Limb (tissue), 2 donors: ENCODE measurements at regions not wholly inside any gene's neighbourhood (a gene's known extent, or its start where the extent isn't known, plus 50 kb on each side); places are given as distances from the start of the nearest gene placed in this dataset.
A peak's percentile ranks its signal among the peaks of the same experiment; 100 is the strongest.

Source experiments
- DNase-seq, 2 donors: peaks; one replicate each; pipeline ENCODE4 v3.0.0-alpha.2; 2016; ENCODE audit errors: extremely low spot score in 2 of 2

DNA sequence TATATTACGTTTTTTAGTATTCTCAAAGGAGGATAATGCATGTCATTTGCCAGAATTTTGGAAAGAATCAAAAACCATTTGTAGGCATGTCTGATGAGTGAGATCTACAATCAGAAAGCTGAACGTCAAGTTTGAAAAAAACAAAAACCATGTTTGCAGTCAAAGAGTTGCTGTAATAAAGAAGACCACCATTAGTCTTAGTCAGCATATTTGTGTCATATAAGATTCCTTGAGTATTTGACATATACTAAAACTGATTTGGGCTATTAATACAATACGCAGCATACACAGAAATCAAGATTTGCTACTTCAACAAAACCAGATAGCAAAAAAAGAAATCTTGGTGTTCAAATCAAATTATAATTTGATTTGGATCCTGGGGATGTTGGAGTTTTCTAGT, 247.5 kb downstream of the SAMD5 start:
- no peak for DNase-seq

DNA sequence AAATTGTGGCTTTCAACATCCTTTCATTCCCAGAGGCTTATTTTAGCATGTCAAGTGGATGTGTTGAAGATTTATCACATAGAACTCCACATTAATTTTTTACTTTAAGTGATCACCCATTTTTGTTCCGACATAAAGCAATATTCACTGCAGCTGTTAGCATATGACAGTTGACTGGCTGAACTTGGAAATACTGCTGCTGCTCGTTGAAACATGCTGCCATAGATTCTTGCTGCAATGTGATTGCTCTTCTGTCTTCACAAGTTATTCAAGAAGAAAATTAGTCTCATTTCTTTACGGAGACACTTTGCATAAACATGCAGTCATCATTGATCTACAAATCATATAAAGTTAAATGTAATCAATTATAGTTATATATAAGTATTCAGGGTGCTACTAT, 248.4 kb downstream of the SAMD5 start:
- no peak for DNase-seq

DNA sequence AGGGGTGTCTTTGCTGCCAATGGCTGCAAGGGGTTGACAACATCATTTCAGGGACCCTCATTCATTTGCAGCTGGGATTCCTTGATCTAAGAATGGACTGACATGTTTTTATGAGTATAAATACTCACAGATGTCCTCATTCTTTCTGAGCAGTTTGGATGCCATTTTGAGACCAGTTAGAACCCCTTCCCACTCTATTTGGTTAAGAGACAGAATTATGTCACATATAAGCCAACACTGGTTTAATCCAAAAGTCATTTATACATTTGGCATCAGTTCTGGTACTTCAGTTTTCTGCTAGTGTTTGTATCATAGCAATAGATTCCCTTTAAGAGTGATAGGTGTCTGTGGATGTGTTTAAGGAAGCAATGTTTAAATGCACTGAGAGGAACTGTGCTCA, 248.8 kb downstream of the SAMD5 start:
- no peak for DNase-seq

DNA sequence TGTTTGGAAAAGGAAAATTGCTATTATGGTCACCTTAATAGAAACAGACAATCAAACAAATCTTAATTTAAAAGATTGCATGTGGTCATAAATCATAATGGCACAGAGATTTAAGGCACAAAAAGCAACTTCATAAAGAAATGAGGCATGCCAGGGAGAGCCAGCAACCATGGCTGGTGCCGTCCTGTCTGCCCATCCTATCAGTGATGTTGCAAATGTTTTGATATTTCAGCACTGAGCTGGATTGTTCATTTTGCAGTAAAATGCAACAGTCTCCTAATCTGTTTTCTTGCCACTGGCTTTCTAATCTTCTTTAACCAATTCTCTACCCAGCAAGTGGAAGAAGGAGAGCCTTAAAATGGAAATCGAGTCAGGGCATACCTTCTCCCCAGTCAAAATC, 249.8 kb downstream of the SAMD5 start:
- no peak for DNase-seq

DNA sequence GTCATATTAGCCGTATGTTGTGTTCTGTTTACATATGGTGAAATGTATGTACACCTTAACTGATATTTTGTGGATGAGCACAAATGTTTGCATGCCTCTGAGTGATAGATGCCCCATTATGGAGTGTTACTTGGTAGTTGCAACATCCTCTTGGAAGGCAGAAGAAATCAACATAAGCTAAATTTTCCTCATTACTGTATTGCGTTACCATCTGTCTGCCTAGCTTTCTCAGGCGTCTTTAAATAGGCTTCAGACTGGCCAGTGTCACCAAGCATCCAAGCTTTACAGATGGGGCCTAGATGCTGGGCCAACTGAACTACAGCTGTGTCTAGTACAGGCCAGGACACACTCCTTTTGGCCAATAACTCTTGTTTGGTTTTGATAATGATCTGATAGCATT, 250.6 kb downstream of the SAMD5 start:
- DNase-seq = no peak

DNA sequence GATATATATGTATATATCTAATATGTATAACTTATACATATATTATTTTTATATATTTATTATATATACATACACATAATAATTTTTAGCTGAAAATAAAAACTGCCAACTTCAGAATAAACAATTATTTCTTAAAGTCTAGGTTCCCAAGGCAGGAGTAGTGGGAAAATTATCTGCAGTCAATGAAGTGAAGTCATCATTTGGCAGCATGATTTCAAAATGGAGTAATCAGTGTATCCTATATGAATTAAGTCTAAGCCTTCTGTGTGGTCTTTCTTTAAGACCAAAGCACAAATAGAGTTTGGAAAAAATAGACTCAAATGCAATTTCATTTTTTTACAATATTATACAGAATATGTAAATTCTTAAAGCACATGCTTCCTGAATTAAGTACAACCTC, 251.0 kb downstream of the SAMD5 start:
- no peak for DNase-seq

DNA sequence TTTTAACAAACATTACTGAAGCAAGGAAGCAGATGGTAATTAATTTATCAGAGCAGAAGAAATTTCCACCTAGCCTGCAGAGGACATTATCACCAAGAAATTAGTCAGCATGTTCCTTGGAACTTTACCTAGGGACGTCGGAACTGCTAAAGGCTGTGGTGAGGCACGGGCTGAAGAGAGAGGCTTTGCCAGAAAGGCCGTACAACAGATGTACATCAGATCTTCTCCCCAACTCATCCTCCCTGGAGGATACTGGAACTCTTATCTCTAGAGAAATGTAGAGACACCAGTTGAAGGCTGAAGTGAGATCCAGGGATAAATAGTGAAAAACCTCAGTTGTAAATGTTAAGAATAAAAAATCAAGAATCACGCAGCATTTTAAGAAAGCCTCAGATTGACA, 257.1 kb downstream of the SAMD5 start:
- no peak for DNase-seq

DNA sequence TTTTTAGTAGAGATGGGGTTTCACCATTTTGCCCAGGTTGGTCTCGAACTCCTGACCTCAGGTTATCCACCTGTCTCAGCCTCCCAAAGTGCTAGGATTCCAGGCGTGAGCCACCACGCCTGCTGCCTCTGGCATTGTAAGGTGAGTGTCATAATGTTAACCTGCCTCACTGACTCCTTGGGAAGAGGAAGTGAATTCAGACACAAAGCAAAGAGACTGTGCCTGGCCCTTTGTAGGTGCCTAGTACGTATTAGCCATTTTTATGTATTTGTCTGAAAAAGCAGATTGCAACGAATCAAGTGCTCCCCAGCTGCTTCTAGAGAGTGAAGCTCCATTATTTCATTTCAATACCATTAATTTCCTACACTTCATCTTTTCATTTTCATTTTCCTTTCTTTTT, 260.5 kb downstream of the SAMD5 start:
- DNase-seq = no peak

DNA sequence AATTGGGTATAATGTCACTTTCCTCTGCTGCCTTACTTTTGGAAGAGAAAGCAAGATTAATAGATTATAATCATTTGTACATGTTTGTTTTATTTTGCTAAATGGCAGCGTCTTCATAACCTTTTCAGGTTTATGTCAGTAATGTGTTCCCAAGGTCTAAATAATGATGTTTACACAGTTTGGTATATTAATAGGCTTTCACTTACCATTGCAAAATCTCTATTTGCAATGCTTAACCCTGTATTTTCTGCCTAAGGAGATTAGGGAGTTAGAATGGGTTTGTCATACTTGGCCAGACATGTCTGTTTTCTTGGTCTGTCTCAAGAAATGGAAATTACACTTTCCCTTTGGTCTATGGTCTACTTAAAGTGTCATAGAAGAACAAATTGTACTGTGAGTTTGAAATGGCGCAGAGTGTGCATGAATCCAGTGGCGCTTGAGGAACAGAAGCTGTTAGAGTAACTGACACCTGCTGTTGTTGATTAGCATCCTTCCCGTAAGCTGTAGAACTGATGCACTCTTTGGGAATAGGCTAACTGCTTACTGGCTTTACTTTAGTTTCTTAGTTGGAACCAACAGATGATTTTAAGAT, 261.1 kb downstream of the SAMD5 start:
- no peak for DNase-seq

DNA sequence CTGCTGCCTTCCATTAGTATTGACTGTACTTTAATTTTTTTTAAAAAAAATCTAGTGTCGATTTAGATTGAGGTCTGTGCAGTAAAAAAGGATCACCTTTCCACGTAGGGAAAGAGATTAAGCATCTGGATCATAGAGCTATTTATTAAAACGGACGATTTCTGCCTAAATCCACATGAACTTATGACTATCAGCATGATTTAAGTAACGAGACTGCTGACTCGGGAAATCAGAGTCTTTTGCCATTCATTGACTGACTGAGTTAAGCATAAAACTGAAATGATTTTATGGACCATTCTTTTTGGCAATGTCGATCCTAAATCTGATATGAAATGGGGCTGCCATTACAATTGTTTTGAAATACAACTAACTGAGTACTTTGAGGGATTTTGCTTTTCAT, 261.7 kb downstream of the SAMD5 start:
- no peak for DNase-seq

DNA sequence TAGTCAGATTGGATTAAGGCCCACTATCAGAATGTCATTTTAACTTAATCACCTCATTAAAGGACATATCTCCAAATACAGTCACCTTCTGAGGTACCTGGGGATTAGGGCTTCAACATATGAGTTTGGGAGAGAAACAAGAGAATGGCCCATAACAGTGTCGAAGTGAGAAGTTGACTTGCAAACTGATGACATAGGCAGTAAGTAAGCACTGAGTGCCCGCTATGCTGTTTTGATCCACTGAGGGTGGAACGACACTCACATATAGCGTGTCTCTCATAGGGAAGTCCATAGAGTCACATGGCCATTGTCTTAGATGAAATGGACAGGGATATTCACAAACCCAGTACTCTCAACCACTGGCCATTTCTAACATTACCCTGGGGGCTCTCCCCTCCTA, 264.2 kb downstream of the SAMD5 start:
- DNase-seq = no peak

DNA sequence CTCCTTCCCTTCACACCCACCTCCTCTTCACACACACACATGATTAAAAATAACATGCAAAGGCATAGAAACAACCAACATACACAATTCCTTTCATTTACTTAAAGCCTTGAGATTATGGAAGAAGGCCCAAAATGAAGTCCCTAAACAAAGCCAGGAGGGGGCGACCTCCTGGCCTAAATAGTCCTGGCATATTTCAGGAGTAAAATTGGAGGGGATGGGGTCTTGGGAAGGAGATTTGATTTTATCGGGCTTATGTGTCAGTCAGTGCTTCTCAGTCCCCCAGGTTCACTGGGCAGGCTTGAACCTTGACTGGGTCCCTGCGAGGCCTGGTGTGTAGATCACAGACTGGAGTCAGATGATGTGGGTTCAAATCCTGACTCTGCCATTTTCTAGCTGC, 266.4 kb downstream of the SAMD5 start:
- DNase-seq = no peak

DNA sequence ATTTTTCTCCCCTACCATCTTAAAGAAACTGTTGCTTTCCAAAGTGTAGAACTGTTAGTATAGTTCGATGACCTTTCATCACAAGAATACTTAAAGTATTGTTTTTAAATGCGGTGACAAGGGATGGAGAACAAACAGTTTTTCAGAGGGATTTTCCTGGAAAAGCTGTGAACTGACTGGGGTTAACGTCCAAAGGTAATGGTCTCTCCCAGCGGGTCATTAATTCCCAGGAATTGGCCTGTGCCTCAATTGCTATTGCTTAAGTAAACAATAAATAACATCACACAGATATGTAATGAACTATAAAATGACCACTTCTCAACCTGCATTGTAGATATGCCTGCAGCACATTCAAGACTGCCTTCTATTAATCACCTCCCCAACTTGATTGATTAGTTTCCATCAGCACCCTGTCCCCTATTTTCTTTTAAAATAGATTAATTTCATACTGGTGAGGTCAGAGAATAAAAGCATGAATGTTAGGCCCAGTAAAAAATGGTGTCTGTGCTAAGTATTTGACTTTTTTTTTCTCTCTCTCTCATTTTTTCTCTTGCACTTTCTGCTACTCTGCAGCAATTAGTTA, 268.2 kb downstream of the SAMD5 start:
- DNase-seq = no peak

DNA sequence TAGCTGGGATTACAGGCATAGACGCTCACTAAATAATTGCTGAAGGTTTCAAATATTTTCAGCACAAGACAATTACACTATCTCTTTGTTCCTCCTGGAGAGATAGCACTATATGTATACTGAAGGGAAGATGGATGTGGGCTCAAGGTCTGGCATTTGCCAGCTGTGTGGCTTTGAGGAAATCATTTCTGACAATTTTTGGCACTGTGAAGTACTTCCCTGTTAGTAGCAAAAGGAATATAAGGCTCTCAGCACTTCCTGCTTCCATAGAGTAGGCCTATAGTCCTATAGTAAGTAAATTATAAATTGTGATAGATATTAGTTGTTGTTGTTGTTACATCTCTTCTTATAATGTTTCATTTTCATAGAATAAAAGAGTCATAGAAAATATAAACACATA, 271.1 kb downstream of the SAMD5 start:
- no peak for DNase-seq

DNA sequence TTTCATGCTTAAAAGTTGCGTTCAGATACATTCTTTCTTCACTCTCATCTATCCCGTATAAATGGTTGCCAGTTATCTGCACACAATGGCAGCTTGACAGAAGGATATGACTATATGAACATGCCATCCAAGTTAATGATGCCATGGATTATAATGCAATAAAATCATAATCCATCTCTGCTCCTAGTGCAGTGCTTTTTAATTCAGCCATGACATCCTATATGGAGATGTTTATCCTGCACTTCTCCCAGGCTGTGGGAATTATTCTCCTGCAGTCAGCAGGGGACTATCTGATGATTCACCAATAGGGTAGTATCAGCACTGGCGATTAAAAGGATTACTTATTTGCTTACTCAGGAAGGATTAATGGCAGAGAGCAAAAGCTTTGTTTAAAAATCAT, 273.8 kb downstream of the SAMD5 start:
- DNase-seq = no peak

DNA sequence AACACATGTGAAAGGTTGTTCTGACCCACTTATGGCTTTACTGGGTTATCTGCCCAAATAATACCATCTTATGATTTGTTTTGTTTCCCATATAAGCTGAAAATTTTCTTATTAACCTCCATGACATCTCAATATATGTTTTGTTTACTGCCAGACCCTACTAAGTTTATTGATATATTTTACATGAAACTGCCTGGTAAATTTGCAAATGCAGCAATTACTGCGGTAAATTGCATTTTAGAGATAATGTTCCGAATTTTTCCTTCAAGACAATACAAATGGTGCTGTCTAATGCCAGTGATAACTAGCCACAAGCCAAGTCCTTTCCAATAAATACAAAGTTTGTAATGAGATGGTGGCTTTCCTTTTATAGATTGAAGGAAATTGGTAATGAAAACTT, 275.9 kb downstream of the SAMD5 start:
- no peak for DNase-seq

DNA sequence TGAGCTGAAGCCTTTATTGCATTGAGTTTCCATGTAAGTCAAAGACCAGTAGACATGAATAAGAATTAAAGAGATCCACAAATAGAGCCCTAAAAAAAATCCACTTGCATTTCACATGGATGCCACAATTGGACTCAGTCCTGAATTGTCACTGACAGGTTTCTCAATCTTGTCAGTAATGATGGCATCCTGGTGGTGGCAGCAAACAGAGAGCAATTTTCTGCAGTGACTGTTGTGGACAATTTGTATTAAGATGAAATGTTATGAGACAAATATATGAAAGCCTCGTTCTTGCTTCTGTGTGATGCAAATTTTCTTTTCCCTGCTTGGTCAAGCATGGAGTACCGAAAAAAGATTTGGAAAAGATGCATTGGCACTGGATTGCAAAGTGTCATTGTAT, 278.9 kb downstream of the SAMD5 start:
- DNase-seq = no peak

DNA sequence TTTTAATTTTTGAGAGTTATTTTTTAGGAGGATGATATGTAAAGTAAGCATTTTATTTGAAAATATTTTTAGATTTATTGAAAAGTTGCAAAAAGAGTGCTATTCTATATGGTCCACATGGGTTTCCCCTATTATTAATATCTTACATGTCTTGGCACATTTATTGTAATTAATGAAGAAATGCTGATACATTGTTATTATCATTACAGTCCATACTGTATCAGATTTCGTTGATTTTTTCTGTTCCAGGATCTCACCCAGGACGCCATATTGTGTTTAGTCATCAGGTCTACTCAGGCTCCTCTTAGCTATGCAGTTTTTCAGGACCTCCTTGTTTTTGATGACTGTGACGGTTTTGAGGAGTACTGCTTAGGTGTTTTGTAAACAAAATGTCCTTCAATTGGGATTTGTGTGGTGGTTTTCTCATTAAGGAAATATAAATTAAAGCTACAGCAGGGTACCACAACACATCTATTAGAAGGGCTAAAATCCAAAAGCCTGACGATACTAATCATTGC, 281.0 kb downstream of the SAMD5 start:
- no peak for DNase-seq

DNA sequence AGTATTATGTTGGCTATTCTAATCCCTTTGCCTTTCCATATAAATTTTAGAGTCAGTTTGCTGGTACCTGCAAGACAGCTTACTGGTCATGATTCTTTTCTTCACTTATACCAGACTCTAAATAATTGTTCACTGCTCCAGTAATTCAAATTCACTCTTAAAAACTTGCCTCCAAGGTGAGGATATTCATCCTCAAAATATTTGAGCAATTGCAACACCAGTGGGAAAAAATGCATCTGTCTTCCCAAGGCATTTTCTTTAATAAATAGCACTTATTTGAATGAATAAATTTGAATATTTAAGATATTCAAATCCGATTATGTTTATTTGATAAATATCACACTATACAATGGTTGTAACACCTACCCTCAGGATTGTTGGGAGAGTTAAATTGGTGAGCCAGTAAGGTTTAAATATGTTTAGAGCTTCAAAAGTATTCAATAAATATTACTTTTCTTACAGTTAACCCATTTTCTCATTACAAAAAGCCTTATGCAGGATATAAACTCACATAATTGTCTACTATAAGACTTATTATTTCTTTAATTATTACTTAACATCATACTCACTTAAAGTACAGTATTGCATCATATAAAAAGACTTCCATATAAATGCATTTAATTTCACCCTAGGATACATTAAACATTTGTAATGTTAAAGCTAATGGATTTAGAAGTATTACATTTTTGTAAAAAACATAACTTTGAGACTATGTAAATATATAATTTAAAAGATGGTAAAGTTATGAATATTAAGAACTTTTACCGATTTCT, 285.6 kb downstream of the SAMD5 start:
- no peak for DNase-seq

DNA sequence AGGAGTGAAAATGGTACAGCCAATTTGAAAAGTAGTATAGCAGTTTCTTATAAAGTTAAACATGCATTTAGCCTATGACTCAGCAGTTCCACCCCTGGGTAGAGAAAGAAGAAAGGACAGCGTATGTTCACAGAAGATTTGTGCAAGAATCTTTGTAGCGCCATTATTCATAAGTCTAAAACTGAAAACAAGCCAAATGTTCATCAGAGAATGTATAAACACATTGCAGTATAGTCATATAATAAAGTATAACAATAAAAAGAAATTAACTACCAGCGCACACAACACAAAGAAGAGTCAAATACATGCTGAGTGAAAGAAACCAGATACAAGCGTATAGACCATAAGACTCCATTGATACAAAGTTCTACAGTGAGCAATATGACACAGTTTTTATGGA, 294.0 kb downstream of the SAMD5 start:
- no peak for DNase-seq

DNA sequence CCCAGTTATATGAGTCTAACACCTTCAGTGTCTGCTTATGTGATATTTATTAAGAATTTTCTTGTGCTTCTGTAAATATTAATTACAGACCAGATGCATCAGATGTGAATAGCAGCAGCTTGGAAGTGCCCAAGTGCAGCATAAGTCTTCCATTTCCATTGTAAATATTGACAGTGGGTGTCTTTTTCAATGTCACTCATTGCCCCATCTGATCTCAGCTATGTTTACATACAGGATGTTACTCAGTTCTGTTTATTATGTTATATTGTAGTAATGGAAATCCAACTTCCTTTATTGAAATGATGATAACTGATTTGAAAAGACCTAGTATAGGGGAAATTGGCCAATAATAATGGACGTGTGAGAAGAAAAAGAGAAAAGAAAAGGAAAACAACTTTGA, 296.7 kb downstream of the SAMD5 start:
- DNase-seq = no peak

DNA sequence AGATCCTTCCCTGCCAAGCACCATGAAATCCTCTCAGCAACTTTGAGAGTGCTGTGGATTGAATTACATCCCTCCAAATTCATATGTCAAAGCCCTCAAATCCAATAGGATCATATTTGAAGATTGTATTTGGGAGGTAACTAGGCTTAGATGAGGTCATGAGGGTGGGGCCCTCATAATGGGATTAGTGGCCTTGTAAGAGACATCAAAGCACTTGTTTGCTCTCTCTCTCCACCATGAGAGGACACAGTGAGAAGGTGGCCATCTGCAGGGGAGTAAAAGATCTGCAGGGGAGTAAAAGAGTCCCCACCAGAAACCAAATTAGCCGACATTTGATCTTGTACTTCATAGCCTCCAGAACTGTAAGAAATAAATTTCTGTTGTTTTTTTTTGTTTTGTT, 298.2 kb downstream of the SAMD5 start:
- DNase-seq = no peak

DNA sequence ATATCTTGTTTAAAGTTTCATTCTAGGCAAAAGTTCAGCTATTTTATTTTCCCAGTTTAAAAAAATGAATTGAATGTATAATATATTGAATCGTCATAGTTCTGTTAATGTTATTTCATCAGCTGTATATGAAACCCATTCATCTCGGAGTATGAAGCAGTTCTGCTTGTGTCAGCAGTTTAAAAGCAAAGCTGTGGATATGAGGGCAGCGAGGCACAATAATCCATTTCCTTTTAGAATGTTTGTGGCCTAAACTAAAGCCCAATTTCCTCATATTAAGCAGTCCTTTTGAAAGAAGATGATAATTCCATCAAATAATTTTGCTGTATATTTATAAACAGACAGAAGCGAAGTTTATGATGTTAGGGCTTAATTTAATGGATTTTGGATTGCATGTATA, 300.1 kb downstream of the SAMD5 start:
- DNase-seq = peak in 1 of 2 donors; percentile 21
